ENCODE measurements at regions not wholly inside any gene's neighbourhood (a gene's known extent, or its start where the extent isn't known, plus 50 kb on each side); places are given as distances from the start of the nearest gene placed in this dataset.

GRCh38 chr17:14470417-14470816 is 169.5 kb downstream of the HS3ST3B1 start:
- no peak for TF ChIP-seq CTCF (IDR thresholded peaks at IDR 0.05)
- intact Hi-C loops (cut with DNase I), result no loop called here

DNA sequence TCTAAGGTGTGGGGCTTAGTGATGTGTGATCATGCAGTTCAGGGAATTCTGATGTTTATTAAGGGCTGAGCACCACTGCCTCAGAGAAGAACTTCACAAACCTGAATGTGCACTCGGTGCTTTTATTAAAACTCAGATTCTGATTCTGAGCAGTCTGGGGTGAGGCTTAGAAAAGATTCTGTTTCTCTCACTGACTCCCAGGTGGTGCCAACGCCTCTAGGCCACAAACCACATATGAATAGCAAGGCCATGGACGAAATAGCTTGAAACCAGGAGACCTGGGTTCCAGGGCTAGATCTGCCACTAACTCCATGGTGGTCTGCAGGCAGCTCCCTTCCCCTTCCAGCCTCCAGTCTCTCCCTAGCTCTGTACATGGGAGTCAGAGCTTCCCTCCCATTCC is 169.1 kb downstream of the HS3ST3B1 start:
- Histone ChIP-seq H3K36me3 (no peaks in the 10 kb centered on the region), H3K4me1 (no peaks in the 10 kb centered on the region), H3K27ac (no peak overlapping the region), H3K4me3 (no peak overlapping the region), H3K9me3 (no peaks in the 10 kb centered on the region), H3K27me3 (no peaks in the 10 kb centered on the region)
- ATAC-seq (no peak), DNase-seq (no peak)
- intact Hi-C loops (cut with DNase I), result no loop called here
- no peak for TF ChIP-seq CTCF (IDR thresholded peaks at IDR 0.05)

More at GRCh38 chr17:14470417-14470816, 169.5 kb downstream of the HS3ST3B1 start:
- no peaks in the 10 kb centered on the region for H3K27me3 ChIP-seq
- H3K27ac ChIP-seq, result no peak overlapping the region
- H3K4me3 ChIP-seq, result no peak overlapping the region
- ATAC-seq, result no peak
- no peaks in the 10 kb centered on the region for H3K9me3 ChIP-seq
- DNase-seq, result no peak
- no peaks in the 10 kb centered on the region for H3K36me3 ChIP-seq
- no peaks in the 10 kb centered on the region for H3K4me1 ChIP-seq

GRCh38 chr17:14468858-14469257 is 168.0 kb downstream of the HS3ST3B1 start:
- Histone ChIP-seq H3K27ac (no peak overlapping the region), H3K27me3 (no peaks in the 10 kb centered on the region), H3K4me3 (no peak overlapping the region), H3K4me1 (no peaks in the 10 kb centered on the region), H3K9me3 (no peaks in the 10 kb centered on the region), H3K36me3 (no peaks in the 10 kb centered on the region)
- ATAC-seq, result no peak
- no peak for TF ChIP-seq CTCF (IDR thresholded peaks at IDR 0.05)
- intact Hi-C loops (cut with DNase I), result no loop called here
- no peak for DNase-seq

DNA sequence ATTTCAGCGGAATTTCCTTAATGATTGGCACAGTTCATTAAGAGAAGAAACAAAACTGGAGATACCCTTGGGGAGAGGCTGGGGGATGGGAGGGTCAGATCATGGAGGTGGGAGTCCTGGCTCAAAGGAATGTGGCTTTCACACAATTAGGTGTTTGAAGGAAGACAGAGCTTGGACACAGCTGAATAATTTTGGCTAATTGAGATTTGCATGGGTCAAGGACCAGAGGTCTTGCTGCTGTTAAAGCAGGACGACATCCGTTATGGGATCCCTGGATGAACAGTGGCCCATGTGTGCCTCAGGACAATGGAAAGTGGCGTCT is 160.3 kb downstream of the HS3ST3B1 start:
- H3K27ac ChIP-seq, result no peak overlapping the region
- H3K4me3 ChIP-seq, result no peak overlapping the region
- no peaks in the 10 kb centered on the region for H3K4me1 ChIP-seq
- TF ChIP-seq CTCF (IDR thresholded peaks at IDR 0.05), result no peak
- no peaks in the 10 kb centered on the region for H3K27me3 ChIP-seq
- DNase-seq, result no peak
- no peak for ATAC-seq
- H3K9me3 ChIP-seq, result no peaks in the 10 kb centered on the region
- H3K36me3 ChIP-seq, result no peaks in the 10 kb centered on the region
- intact Hi-C loops (cut with DNase I), result no loop called here

DNA sequence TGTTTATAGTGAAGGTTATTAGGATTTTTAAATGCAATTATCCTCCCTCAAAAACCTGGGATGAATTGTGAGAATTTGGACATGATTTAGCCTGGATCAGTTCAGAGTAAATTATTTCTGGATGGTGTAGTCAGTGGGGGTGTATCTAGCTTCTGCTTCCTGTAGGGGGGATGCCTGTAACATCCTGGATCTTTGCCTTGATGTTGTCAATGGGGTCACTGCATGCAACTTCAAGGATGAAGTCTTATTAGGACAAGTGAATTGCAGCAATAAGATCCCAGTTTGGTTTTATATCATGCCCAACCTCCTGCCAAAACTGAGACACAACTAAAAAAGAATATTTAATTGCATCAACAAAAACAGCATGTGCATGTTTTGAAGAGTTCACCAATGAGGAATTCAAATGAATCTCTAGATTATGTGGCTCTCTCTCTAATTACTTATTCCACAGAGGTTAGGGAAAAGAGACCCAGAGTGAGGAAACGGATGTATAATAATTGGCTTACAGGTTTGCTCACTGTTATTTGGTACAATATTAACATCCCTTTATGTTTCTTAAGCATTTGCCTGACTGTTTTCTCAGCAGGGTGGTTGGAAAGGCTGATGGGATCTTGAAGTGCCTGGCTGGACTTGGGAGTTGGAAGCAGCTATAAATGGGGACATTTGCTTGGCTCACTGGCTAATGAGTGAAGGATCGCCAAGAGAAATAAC is 159.8 kb downstream of the HS3ST3B1 start:
- ATAC-seq (no peak), DNase-seq (no peak)
- no peak for TF ChIP-seq CTCF (IDR thresholded peaks at IDR 0.05)
- Histone ChIP-seq H3K4me1 (no peaks in the 10 kb centered on the region), H3K27me3 (no peaks in the 10 kb centered on the region), H3K9me3 (no peaks in the 10 kb centered on the region), H3K36me3 (no peaks in the 10 kb centered on the region), H3K4me3 (no peak overlapping the region), H3K27ac (no peak overlapping the region)
- intact Hi-C loops (cut with DNase I), result no loop called here

DNA sequence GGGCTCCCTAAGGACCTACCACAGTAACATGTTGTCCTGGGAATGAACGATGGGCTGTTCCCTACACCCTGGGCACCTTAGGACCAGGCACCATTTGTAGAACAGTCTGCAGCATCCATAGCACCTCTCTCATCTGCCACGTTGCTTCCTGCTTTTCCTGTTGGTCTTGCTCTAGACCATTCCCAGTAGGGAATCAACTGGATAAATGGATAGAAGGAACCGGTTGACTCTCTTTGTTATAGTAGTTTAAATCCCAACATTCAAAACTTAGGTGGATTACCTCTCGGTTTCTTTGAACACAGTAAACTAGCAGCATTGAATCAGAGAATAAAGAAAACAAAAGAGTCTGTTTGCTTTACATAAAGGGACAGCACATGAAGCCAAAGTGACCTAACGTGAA is 159.1 kb downstream of the HS3ST3B1 start:
- Histone ChIP-seq H3K27ac (no peak overlapping the region), H3K27me3 (no peaks in the 10 kb centered on the region), H3K36me3 (no peaks in the 10 kb centered on the region), H3K9me3 (no peaks in the 10 kb centered on the region), H3K4me1 (no peaks in the 10 kb centered on the region), H3K4me3 (no peak overlapping the region)
- ATAC-seq (no peak), DNase-seq (no peak)
- intact Hi-C loops (cut with DNase I), result no loop called here
- no peak for TF ChIP-seq CTCF (IDR thresholded peaks at IDR 0.05)

All from upper lobe of right lung (tissue), 1 donor.